ENCODE measurements at regions not wholly inside any gene's neighbourhood (a gene's known extent, or its start where the extent isn't known, plus 50 kb on each side); places are given as distances from the start of the nearest gene placed in this dataset.
"Not testable (repeated sequence)": the region's sequence is repeated elsewhere in the genome, so short reads cannot be mapped to it uniquely, and the experiment has no call there.

- 0 out of 2 replicates have a peak, but pooled peaks have one; percentile 46 for TF ChIP-seq IRF1 (CRISPR knock-in tag; IDR thresholded peaks at IDR 0.05; ENCODE audit: low read depth)
- TF ChIP-seq MIER2 (CRISPR knock-in tag; IDR thresholded peaks at IDR 0.05) = no peak
- no peak for TF ChIP-seq KDM5A (IDR thresholded peaks at IDR 0.05; ENCODE audit: borderline replicate concordance, low read length)
- no peak for TF ChIP-seq CSRNP1 (CRISPR knock-in tag; IDR thresholded peaks at IDR 0.05)
- no peak for TF ChIP-seq SRSF1 (optimal IDR thresholded peaks at IDR 0.05; ENCODE audit: low read depth, low read length)
- no peak for TF ChIP-seq ELF4 (CRISPR knock-in tag; IDR thresholded peaks at IDR 0.05; ENCODE audit: borderline replicate concordance)
- TF ChIP-seq CREBL2 (CRISPR knock-in tag; IDR thresholded peaks at IDR 0.05; ENCODE audit: borderline replicate concordance) = no peak
These were observed 575.8 kb downstream of the DACH1 start (continued) for GRCh38 chr13:71290963-71291841.

- in situ Hi-C loops (cut with HindIII; ENCODE audit: extremely low pct_ligation_motif_present, low pct_unique_long_range_greater_than_20kb); CTCF ChIA-PET (ENCODE audit: low intra/inter-chr PET ratio, low total read pairs); H2AFZ ChIP-seq (ENCODE audit: low read length); H3K4me3 ChIP-seq (replicated peaks in 1 of 3; ENCODE audit: insufficient read depth in 1 of 3, low read depth in 2 of 3, low read length in 3 of 3); H3K9me3 ChIP-seq (ENCODE audit: low read length); FAIRE-seq; H3K36me3 ChIP-seq (replicated peaks in 1 of 2; ENCODE audit: control insufficient read depth in 1 of 2, insufficient read depth in 2 of 2, low read length in 2 of 2); BruUV-seq (replicated peaks); H3K27me3 ChIP-seq (ENCODE audit: control insufficient read depth in 1 of 2, insufficient read depth in 2 of 2, low read length in 2 of 2); H3K79me2 ChIP-seq (ENCODE audit: insufficient read depth, low read length); H3K4me1 ChIP-seq (ENCODE audit: insufficient read depth, low read length); POLR2A ChIA-PET; H3K27ac ChIP-seq (ENCODE audit: extremely low read length, insufficient read depth, low read length); DNase-seq (ENCODE audit: low spot score); ATAC-seq; H3K9ac ChIP-seq (ENCODE audit: insufficient read depth, low read depth, low read length); H4K20me1 ChIP-seq (ENCODE audit: insufficient read depth, low read length): not testable (repeated sequence)
- TF ChIP-seq MAFK (conservative IDR thresholded peaks at IDR 0.05 in 1 of 2, IDR thresholded peaks at IDR 0.05 in 1 of 2; ENCODE audit: low read length in 2 of 2) (peak; percentile 74 to 87; a peak in 3 of 4 replicates), MAFF (IDR thresholded peaks at IDR 0.05; ENCODE audit: low read depth, low read length) (peak; percentile 90)
- H3K4me2 ChIP-seq (ENCODE audit: low read depth, low read length) = peak overlapping the region; percentile 65; the same call in 1 of the 2 replicates
- intact Hi-C loops (cut with micrococcal nuclease; ENCODE audit: unreplicated experiment) = loop anchor here (5.0 kb wide), 1 partner anchor 187 kb away; no protein-coding TSS in a partner anchor
- 59% methylated on average over 3 of the region's 3 CpGs for WGBS (ENCODE audit: low lambda C conversion rate)
These were observed 577.0 kb downstream of the DACH1 start for GRCh38 chr13:71289980-71290379.
